HuH-7.5 (cell line): ENCODE measurements at regions not wholly inside any gene's neighbourhood (a gene's known extent, or its start where the extent isn't known, plus 50 kb on each side); places are given as distances from the start of the nearest gene placed in this dataset.
A peak's percentile ranks its signal among the peaks of the same experiment; 100 is the strongest.

Source experiments
- DNase-seq: peaks from one replicate; pipeline ENCODE4 v3.0.0; 2011; ENCODE audit warnings: low spot score

GRCh38 chr20:22431419-22431818 is 153.0 kb downstream of the FOXA2 start:
- no peak for DNase-seq

GRCh38 chr20:22430746-22431168 is 153.6 kb downstream of the FOXA2 start:
- peak; percentile 47 for DNase-seq

GRCh38 chr20:22430154-22430745 is 154.1 kb downstream of the FOXA2 start:
- DNase-seq: peak; percentile 59

GRCh38 chr20:22429175-22430153 is 154.9 kb downstream of the FOXA2 start:
- DNase-seq: peak; percentile 45

GRCh38 chr20:22428051-22428450 is 156.3 kb downstream of the FOXA2 start:
- DNase-seq: no peak

- no peak for DNase-seq
Measured at GRCh38 chr20:22426772-22427171, 157.6 kb downstream of the FOXA2 start.

GRCh38 chr20:22425344-22426295 is 158.8 kb downstream of the FOXA2 start:
- DNase-seq: no peak

GRCh38 chr20:22423190-22423832 is 161.1 kb downstream of the FOXA2 start:
- no peak for DNase-seq

- no peak for DNase-seq
Measured at GRCh38 chr20:22420116-22420598, 164.2 kb downstream of the FOXA2 start.

- DNase-seq: no peak
Measured at GRCh38 chr20:22418738-22419137, 165.6 kb downstream of the FOXA2 start.

- peak; percentile 22 for DNase-seq
Measured at GRCh38 chr20:22414305-22414742, 170.0 kb downstream of the FOXA2 start.

GRCh38 chr20:22412977-22413868 is 171.1 kb downstream of the FOXA2 start:
- DNase-seq: no peak

GRCh38 chr20:22411627-22412450 is 172.5 kb downstream of the FOXA2 start:
- peak; percentile 53 for DNase-seq

- no peak for DNase-seq
Measured at GRCh38 chr20:22411286-22411626, 173.1 kb downstream of the FOXA2 start.

GRCh38 chr20:22410556-22411130 is 173.7 kb downstream of the FOXA2 start:
- no peak for DNase-seq

- DNase-seq: no peak
Measured at GRCh38 chr20:22408521-22409402, 175.6 kb downstream of the FOXA2 start.

GRCh38 chr20:22407237-22408193 is 176.9 kb downstream of the FOXA2 start:
- DNase-seq: no peak
